ENCODE measurements at regions not wholly inside any gene's neighbourhood (a gene's known extent, or its start where the extent isn't known, plus 50 kb on each side); places are given as distances from the start of the nearest gene placed in this dataset.

DNA sequence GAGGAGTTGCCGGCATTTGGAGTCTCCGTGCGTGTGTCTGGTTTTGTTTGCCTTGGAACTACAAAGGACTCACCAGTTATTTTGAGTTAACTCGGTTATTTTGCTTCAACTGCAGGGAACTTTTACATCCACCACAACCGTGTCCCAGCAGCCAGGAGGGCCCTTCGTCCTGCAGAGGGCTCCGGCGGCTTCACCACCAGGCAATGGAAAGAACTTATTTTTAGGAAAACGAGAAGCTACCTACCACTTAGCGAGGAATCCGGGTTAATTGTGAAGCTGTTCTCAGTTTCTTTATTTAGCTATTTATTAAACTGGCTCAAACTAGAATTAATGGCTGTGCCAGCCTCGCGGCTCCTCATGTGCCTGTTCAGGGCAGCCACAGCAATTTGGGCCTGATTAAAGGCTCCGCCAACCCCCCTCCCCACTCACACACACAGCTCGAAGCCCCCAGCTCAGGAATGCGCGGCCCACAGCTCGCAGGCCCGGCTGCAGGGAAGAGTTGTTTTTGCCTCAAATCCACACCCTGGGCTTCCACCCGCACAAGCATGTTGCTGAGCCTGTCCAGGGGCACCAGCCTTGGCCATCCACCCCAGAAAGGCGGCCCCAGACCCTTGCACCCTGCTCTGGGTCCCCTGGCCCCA, 55.9 kb upstream of the FGF3 start (continued):
- TF ChIP-seq, protein P1, sequence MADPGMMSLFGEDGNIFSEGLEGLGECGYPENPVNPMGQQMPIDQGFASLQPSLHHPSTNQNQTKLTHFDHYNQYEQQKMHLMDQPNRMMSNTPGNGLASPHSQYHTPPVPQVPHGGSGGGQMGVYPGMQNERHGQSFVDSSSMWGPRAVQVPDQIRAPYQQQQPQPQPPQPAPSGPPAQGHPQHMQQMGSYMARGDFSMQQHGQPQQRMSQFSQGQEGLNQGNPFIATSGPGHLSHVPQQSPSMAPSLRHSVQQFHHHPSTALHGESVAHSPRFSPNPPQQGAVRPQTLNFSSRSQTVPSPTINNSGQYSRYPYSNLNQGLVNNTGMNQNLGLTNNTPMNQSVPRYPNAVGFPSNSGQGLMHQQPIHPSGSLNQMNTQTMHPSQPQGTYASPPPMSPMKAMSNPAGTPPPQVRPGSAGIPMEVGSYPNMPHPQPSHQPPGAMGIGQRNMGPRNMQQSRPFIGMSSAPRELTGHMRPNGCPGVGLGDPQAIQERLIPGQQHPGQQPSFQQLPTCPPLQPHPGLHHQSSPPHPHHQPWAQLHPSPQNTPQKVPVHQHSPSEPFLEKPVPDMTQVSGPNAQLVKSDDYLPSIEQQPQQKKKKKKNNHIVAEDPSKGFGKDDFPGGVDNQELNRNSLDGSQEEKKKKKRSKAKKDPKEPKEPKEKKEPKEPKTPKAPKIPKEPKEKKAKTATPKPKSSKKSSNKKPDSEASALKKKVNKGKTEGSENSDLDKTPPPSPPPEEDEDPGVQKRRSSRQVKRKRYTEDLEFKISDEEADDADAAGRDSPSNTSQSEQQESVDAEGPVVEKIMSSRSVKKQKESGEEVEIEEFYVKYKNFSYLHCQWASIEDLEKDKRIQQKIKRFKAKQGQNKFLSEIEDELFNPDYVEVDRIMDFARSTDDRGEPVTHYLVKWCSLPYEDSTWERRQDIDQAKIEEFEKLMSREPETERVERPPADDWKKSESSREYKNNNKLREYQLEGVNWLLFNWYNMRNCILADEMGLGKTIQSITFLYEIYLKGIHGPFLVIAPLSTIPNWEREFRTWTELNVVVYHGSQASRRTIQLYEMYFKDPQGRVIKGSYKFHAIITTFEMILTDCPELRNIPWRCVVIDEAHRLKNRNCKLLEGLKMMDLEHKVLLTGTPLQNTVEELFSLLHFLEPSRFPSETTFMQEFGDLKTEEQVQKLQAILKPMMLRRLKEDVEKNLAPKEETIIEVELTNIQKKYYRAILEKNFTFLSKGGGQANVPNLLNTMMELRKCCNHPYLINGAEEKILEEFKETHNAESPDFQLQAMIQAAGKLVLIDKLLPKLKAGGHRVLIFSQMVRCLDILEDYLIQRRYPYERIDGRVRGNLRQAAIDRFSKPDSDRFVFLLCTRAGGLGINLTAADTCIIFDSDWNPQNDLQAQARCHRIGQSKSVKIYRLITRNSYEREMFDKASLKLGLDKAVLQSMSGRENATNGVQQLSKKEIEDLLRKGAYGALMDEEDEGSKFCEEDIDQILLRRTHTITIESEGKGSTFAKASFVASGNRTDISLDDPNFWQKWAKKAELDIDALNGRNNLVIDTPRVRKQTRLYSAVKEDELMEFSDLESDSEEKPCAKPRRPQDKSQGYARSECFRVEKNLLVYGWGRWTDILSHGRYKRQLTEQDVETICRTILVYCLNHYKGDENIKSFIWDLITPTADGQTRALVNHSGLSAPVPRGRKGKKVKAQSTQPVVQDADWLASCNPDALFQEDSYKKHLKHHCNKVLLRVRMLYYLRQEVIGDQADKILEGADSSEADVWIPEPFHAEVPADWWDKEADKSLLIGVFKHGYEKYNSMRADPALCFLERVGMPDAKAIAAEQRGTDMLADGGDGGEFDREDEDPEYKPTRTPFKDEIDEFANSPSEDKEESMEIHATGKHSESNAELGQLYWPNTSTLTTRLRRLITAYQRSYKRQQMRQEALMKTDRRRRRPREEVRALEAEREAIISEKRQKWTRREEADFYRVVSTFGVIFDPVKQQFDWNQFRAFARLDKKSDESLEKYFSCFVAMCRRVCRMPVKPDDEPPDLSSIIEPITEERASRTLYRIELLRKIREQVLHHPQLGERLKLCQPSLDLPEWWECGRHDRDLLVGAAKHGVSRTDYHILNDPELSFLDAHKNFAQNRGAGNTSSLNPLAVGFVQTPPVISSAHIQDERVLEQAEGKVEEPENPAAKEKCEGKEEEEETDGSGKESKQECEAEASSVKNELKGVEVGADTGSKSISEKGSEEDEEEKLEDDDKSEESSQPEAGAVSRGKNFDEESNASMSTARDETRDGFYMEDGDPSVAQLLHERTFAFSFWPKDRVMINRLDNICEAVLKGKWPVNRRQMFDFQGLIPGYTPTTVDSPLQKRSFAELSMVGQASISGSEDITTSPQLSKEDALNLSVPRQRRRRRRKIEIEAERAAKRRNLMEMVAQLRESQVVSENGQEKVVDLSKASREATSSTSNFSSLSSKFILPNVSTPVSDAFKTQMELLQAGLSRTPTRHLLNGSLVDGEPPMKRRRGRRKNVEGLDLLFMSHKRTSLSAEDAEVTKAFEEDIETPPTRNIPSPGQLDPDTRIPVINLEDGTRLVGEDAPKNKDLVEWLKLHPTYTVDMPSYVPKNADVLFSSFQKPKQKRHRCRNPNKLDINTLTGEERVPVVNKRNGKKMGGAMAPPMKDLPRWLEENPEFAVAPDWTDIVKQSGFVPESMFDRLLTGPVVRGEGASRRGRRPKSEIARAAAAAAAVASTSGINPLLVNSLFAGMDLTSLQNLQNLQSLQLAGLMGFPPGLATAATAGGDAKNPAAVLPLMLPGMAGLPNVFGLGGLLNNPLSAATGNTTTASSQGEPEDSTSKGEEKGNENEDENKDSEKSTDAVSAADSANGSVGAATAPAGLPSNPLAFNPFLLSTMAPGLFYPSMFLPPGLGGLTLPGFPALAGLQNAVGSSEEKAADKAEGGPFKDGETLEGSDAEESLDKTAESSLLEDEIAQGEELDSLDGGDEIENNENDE (IDR thresholded peaks at IDR 0.05; ENCODE audit: insufficient replicate concordance, low read length) = no peak
- TF ChIP-seq RBBP5 (IDR thresholded peaks at IDR 0.05; ENCODE audit: borderline replicate concordance, low read depth, low read length) (no peak), BRCA1 (IDR thresholded peaks at IDR 0.05; ENCODE audit: low read depth, low read length) (no peak), NRF1 (IDR thresholded peaks at IDR 0.05; ENCODE audit: low read depth, low read length) (no peak), SP2 (IDR thresholded peaks at IDR 0.05; ENCODE audit: low read length) (no peak), TAF1 (IDR thresholded peaks at IDR 0.05; ENCODE audit: low read depth, low read length) (no peak), ASH2L (IDR thresholded peaks at IDR 0.05; ENCODE audit: low read length) (no peak), TEAD4 (IDR thresholded peaks at IDR 0.05; ENCODE audit: low read depth, low read length) (no peak), TAF7 (optimal IDR thresholded peaks at IDR 0.05; ENCODE audit: borderline replicate concordance, low read depth, low read length) (no peak), SIN3A (conservative IDR thresholded peaks at IDR 0.05 in 1 of 2, IDR thresholded peaks at IDR 0.05 in 1 of 2; ENCODE audit: low read depth in 1 of 2, low read length in 2 of 2) (no peak)
